Astrocyte (in vitro differentiated cells and primary cell): ENCODE measurements at regions not wholly inside any gene's neighbourhood (a gene's known extent, or its start where the extent isn't known, plus 50 kb on each side); places are given as distances from the start of the nearest gene placed in this dataset.
A peak's percentile ranks its signal among the peaks of the same experiment; 100 is the strongest.

Source experiments
- DNase-seq: peaks from one replicate; pipeline ENCODE4 v3.0.0-alpha.2; 2010; ENCODE audit warnings: low read depth
- FAIRE-seq: peaks from 2 replicates; lab custom pipeline; 2011; peaks lifted over from hg19 to GRCh38; lab: Jason Lieb, UNC
- H2AFZ ChIP-seq: 2 replicates; pipeline ENCODE4 v1.6.0; 2012; ENCODE audit warnings: low read depth, low read length, inconsistent platforms
- H3K27ac ChIP-seq: 2 replicates; pipeline ENCODE4 v1.5.1; 2011; ENCODE audit warnings: low read depth, low read length, inconsistent platforms
- H3K27me3 ChIP-seq: 2 replicates; pipeline ENCODE4 v1.6.0; 2011; ENCODE audit warnings: low read length, inconsistent platforms; ENCODE audit not compliant: insufficient read depth
- H3K36me3 ChIP-seq: 2 replicates; pipeline ENCODE4 v1.5.1; 2011; ENCODE audit warnings: low read length, inconsistent platforms; ENCODE audit not compliant: insufficient read depth
- H3K4me1 ChIP-seq: 2 replicates; pipeline ENCODE4 v1.5.1; 2011; ENCODE audit warnings: low read length, inconsistent platforms; ENCODE audit not compliant: insufficient read depth
- H3K4me2 ChIP-seq: 2 replicates; pipeline ENCODE4 v1.6.0; 2012; ENCODE audit warnings: low read length, inconsistent platforms
- H3K4me3 ChIP-seq: 2 replicates; pipeline ENCODE4 v1.5.1; 2011; ENCODE audit warnings: low read depth, mild to moderate bottlenecking, low read length, inconsistent platforms; ENCODE audit not compliant: insufficient read depth
- H3K79me2 ChIP-seq: 2 replicates; pipeline ENCODE4 v1.6.0; 2012; ENCODE audit warnings: mild to moderate bottlenecking, low read length, inconsistent platforms; ENCODE audit not compliant: insufficient read depth
- H3K9ac ChIP-seq: 2 replicates; pipeline ENCODE4 v1.6.0; 2012; ENCODE audit warnings: mild to moderate bottlenecking, low read length, inconsistent platforms
- H3K9me3 ChIP-seq: 2 replicates; pipeline ENCODE4 v1.5.1; 2012; ENCODE audit warnings: low read depth, mild to moderate bottlenecking, low read length, inconsistent platforms; ENCODE audit not compliant: insufficient read depth
- H4K20me1 ChIP-seq: 2 replicates; pipeline ENCODE4 v1.6.0; 2012; ENCODE audit warnings: low read length, inconsistent platforms; ENCODE audit not compliant: insufficient read depth
- H3K27ac Mint-ChIP-seq: one replicate; pipeline ENCODE4 v1.8.0; 2021; ENCODE audit warnings: mild to moderate bottlenecking, mixed read lengths; ENCODE audit not compliant: unreplicated experiment
- H3K27me3 Mint-ChIP-seq: one replicate; pipeline ENCODE4 v1.8.0; 2021; ENCODE audit warnings: low read depth, mixed read lengths; ENCODE audit not compliant: unreplicated experiment
- H3K36me3 Mint-ChIP-seq: one replicate; pipeline ENCODE4 v1.8.0; 2021; ENCODE audit warnings: low read depth, mixed read lengths; ENCODE audit not compliant: unreplicated experiment
- H3K4me1 Mint-ChIP-seq: one replicate; pipeline ENCODE4 v1.8.0; 2021; ENCODE audit warnings: low read depth, mixed read lengths; ENCODE audit not compliant: unreplicated experiment
- H3K4me3 Mint-ChIP-seq: one replicate; pipeline ENCODE4 v1.8.0; 2021; ENCODE audit warnings: mild to moderate bottlenecking, moderate library complexity, mixed read lengths; ENCODE audit not compliant: unreplicated experiment
- H3K9me3 Mint-ChIP-seq: one replicate; pipeline ENCODE4 v1.8.0; 2021; ENCODE audit warnings: mild to moderate bottlenecking, mixed read lengths; ENCODE audit not compliant: unreplicated experiment
- CTCF ChIP-seq: IDR thresholded peaks from 2 replicates; pipeline ENCODE4 v1.5.1; 2011; ENCODE audit warnings: low read depth, mild to moderate bottlenecking, inconsistent platforms, low read length, moderate library complexity; ENCODE audit not compliant: insufficient read depth
- EZH2 ChIP-seq: IDR thresholded peaks from 2 replicates; pipeline ENCODE4 v1.6.1; 2012; ENCODE audit warnings: mild to moderate bottlenecking, low read length, inconsistent platforms; ENCODE audit not compliant: insufficient read depth

GRCh38 chr5:13218518-13218917, 726.0 kb downstream of the DNAH5 start:
- Histone ChIP-seq H3K79me2 (no peaks in the 10 kb centered on the region), H3K4me2 (no peak overlapping the region), H2AFZ (no peak overlapping the region), H3K9me3 (no peaks in the 10 kb centered on the region), H3K4me3 (no peak overlapping the region), H3K4me1 (no peaks in the 10 kb centered on the region), H3K27ac (no peak overlapping the region), H3K9ac (no peak overlapping the region), H4K20me1 (no peaks in the 10 kb centered on the region), H3K27me3 (no peaks in the 10 kb centered on the region), H3K36me3 (no peaks in the 10 kb centered on the region)
- no peak for DNase-seq
- H3K4me1 Mint-ChIP-seq = peaks cover 9% of the 10 kb centered on the region
- no peaks in the 10 kb centered on the region for H3K9me3 Mint-ChIP-seq
- H3K27me3 Mint-ChIP-seq = no peaks in the 10 kb centered on the region
- no peak overlapping the region for H3K4me3 Mint-ChIP-seq
- H3K27ac Mint-ChIP-seq = peak overlapping the region; percentile 77
- FAIRE-seq = no peak
- TF ChIP-seq CTCF = no peak
- no peak for TF ChIP-seq EZH2
- no peaks in the 10 kb centered on the region for H3K36me3 Mint-ChIP-seq

GRCh38 chr5:13217636-13218035, 726.9 kb downstream of the DNAH5 start:
- no peak overlapping the region for H3K9ac ChIP-seq
- H3K4me3 Mint-ChIP-seq = no peak overlapping the region
- FAIRE-seq (no peak), DNase-seq (peak; percentile 54)
- no peak overlapping the region for H2AFZ ChIP-seq
- no peaks in the 10 kb centered on the region for H3K9me3 Mint-ChIP-seq
- no peaks in the 10 kb centered on the region for H3K36me3 ChIP-seq
- H3K4me1 ChIP-seq = no peaks in the 10 kb centered on the region
- no peaks in the 10 kb centered on the region for H4K20me1 ChIP-seq
- no peaks in the 10 kb centered on the region for H3K9me3 ChIP-seq
- no peaks in the 10 kb centered on the region for H3K36me3 Mint-ChIP-seq
- H3K27me3 ChIP-seq = no peaks in the 10 kb centered on the region
- no peak overlapping the region for H3K27ac ChIP-seq
- peak overlapping the region; percentile 77 for H3K27ac Mint-ChIP-seq
- H3K4me3 ChIP-seq = no peak overlapping the region
- H3K4me1 Mint-ChIP-seq = peaks cover 13% of the 10 kb centered on the region
- TF ChIP-seq CTCF (no peak), EZH2 (no peak)
- H3K79me2 ChIP-seq = no peaks in the 10 kb centered on the region
- H3K4me2 ChIP-seq = peak overlapping the region; percentile 10
- H3K27me3 Mint-ChIP-seq = no peaks in the 10 kb centered on the region

GRCh38 chr5:13215806-13216205, 728.7 kb downstream of the DNAH5 start:
- Mint-ChIP-seq H3K4me3 (no peak overlapping the region), H3K9me3 (no peaks in the 10 kb centered on the region), H3K36me3 (no peaks in the 10 kb centered on the region), H3K27ac (no peak overlapping the region), H3K4me1 (peaks cover 14% of the 10 kb centered on the region), H3K27me3 (no peaks in the 10 kb centered on the region)
- Histone ChIP-seq H3K9me3 (no peaks in the 10 kb centered on the region), H3K27me3 (no peaks in the 10 kb centered on the region), H4K20me1 (no peaks in the 10 kb centered on the region), H3K4me1 (no peaks in the 10 kb centered on the region), H3K27ac (no peak overlapping the region), H3K4me3 (no peak overlapping the region), H3K79me2 (no peaks in the 10 kb centered on the region), H3K36me3 (no peaks in the 10 kb centered on the region), H3K9ac (no peak overlapping the region), H2AFZ (no peak overlapping the region), H3K4me2 (no peak overlapping the region)
- DNase-seq = no peak
- TF ChIP-seq CTCF = no peak
- no peak for TF ChIP-seq EZH2
- no peak for FAIRE-seq
